Keratinocyte (primary cell): ENCODE measurements at regions not wholly inside any gene's neighbourhood (a gene's known extent, or its start where the extent isn't known, plus 50 kb on each side); places are given as distances from the start of the nearest gene placed in this dataset.

Experiments used
- DNase-seq: peaks from one replicate; pipeline ENCODE4 v3.0.0-alpha.2; 2011; ENCODE audit warnings: low read depth, missing footprints, low spot score
- FAIRE-seq: peaks from 2 replicates; lab custom pipeline; 2011; peaks lifted over from hg19 to GRCh38; lab: Jason Lieb, UNC
- H2AFZ ChIP-seq: 2 replicates; pipeline ENCODE4 v1.6.0; 2012; ENCODE audit warnings: low read length, control low read depth, inconsistent platforms; ENCODE audit not compliant: control insufficient read depth
- H3K27ac ChIP-seq: 2 replicates; pipeline ENCODE4 v1.5.1; 2011; ENCODE audit warnings: low read length; ENCODE audit not compliant: control insufficient read depth, insufficient read depth
- H3K27me3 ChIP-seq: 3 replicates; pipeline ENCODE4 v1.6.0; 2011; ENCODE audit warnings: low read length; ENCODE audit not compliant: control insufficient read depth, insufficient read depth; ENCODE audit errors: extremely low read depth
- H3K36me3 ChIP-seq, 2 experiments: 2 replicates in 1 of 2; 3 replicates in 1 of 2; pipeline ENCODE4 v1.5.1; 2011; ENCODE audit warnings: low read length in 2 of 2, mild to moderate bottlenecking in 1 of 2; ENCODE audit not compliant: control insufficient read depth in 2 of 2, insufficient read depth in 2 of 2; ENCODE audit errors: extremely low read depth in 1 of 2
- H3K4me1 ChIP-seq: 3 replicates; pipeline ENCODE4 v1.5.1; 2011; ENCODE audit warnings: low read length; ENCODE audit not compliant: control insufficient read depth, insufficient read depth; ENCODE audit errors: extremely low read depth
- H3K4me2 ChIP-seq: 3 replicates; pipeline ENCODE4 v1.6.0; 2011; ENCODE audit warnings: low read depth, low read length; ENCODE audit not compliant: control insufficient read depth, insufficient read depth; ENCODE audit errors: extremely low read depth
- H3K4me3 ChIP-seq, 3 experiments: fragments of 200-600 bp in 1 of 3; sonication (generic) in 1 of 3; 2 replicates in 2 of 3; 3 replicates in 1 of 3; pipeline ENCODE4 v1.5.1; 2011 to 2016; ENCODE audit warnings: low read length in 3 of 3, mild to moderate bottlenecking in 3 of 3, control low read depth in 2 of 3, inconsistent platforms in 1 of 3, low read depth in 1 of 3, mixed read lengths in 1 of 3, mixed run types in 1 of 3, moderate library complexity in 1 of 3; ENCODE audit not compliant: control insufficient read depth in 2 of 3, insufficient read depth in 2 of 3; ENCODE audit errors: extremely low read depth in 1 of 3
- H3K79me2 ChIP-seq: 2 replicates; pipeline ENCODE4 v1.6.0; 2012; ENCODE audit warnings: low read length; ENCODE audit not compliant: control insufficient read depth, insufficient read depth
- H3K9ac ChIP-seq: 3 replicates; pipeline ENCODE4 v1.6.0; 2011; ENCODE audit warnings: low read length; ENCODE audit not compliant: control insufficient read depth, insufficient read depth; ENCODE audit errors: extremely low read depth
- H3K9me1 ChIP-seq: 3 replicates; pipeline ENCODE4 v1.6.0; 2011; ENCODE audit warnings: low read length; ENCODE audit not compliant: control insufficient read depth, insufficient read depth; ENCODE audit errors: extremely low read depth
- H3K9me3 ChIP-seq: 2 replicates; pipeline ENCODE4 v1.5.1; 2012; ENCODE audit warnings: low read depth, low read length; ENCODE audit not compliant: control insufficient read depth
- H4K20me1 ChIP-seq: 3 replicates; pipeline ENCODE4 v1.6.0; 2011; ENCODE audit warnings: low read length; ENCODE audit not compliant: control insufficient read depth, insufficient read depth; ENCODE audit errors: extremely low read depth
- EZH2 ChIP-seq: IDR thresholded peaks from one replicate; pipeline ENCODE4 v1.6.1; 2012; ENCODE audit warnings: inconsistent platforms, mild to moderate bottlenecking, low read length, moderate library complexity
- dilution Hi-C: fragments of 300-500 bp; cut with MboI; formaldehyde crosslinking; loops from one replicate; pipeline ENCODE4 v1.7.0; 2020; ENCODE audit warnings: low sequenced_read_pairs; ENCODE audit not compliant: extremely low pct_ligation_motif_present
- TF ChIP-seq, protein P1 (sequence below), 3 experiments: IDR thresholded peaks in 1 of 3; conservative IDR thresholded peaks in 1 of 3; optimal IDR thresholded peaks in 1 of 3; 2 replicates in 2 of 3; 3 replicates in 1 of 3; pipeline versions ENCODE3 to v1.5.1; 2011; ENCODE audit warnings: low read length in 3 of 3, mild to moderate bottlenecking in 3 of 3, moderate library complexity in 2 of 3, control low read depth in 1 of 3, inconsistent platforms in 1 of 3; ENCODE audit not compliant: insufficient read depth in 2 of 3; ENCODE audit errors: extremely low read depth in 1 of 3

DNA sequence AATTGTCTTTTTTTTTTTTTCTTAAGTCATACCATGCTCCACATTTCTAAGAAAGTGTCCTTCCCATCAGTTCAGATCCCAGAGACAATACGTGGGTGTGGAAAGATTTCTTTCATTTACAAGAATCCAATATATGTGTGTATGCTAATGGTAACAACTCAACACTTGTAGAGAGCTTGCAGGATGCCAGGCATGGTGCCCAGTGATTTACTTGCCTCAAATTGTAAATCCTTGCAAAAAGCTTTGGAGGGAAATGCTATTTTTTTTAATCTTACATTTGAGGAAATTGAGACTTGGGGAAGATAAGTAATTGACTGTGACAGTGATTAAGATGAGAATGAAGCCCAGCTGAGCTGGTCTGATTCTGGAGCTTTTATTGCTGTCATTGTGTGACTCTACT is 1264.6 kb upstream of the SEL1L start:
- no peak overlapping the region for H3K27ac ChIP-seq
- H3K4me2 ChIP-seq: no peak overlapping the region
- no peaks in the 10 kb centered on the region for H3K9me3 ChIP-seq
- H2AFZ ChIP-seq: no peak overlapping the region
- no peaks in the 10 kb centered on the region for H3K27me3 ChIP-seq
- no peak overlapping the region for H3K4me3 ChIP-seq
- no peaks in the 10 kb centered on the region for H3K79me2 ChIP-seq
- H3K9me1 ChIP-seq: no peaks in the 10 kb centered on the region
- no peak overlapping the region for H3K9ac ChIP-seq
- dilution Hi-C loops: no loop called here
- TF ChIP-seq, protein P1, sequence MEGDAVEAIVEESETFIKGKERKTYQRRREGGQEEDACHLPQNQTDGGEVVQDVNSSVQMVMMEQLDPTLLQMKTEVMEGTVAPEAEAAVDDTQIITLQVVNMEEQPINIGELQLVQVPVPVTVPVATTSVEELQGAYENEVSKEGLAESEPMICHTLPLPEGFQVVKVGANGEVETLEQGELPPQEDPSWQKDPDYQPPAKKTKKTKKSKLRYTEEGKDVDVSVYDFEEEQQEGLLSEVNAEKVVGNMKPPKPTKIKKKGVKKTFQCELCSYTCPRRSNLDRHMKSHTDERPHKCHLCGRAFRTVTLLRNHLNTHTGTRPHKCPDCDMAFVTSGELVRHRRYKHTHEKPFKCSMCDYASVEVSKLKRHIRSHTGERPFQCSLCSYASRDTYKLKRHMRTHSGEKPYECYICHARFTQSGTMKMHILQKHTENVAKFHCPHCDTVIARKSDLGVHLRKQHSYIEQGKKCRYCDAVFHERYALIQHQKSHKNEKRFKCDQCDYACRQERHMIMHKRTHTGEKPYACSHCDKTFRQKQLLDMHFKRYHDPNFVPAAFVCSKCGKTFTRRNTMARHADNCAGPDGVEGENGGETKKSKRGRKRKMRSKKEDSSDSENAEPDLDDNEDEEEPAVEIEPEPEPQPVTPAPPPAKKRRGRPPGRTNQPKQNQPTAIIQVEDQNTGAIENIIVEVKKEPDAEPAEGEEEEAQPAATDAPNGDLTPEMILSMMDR (optimal IDR thresholded peaks at IDR 0.05 in 1 of 3, IDR thresholded peaks at IDR 0.05 in 1 of 3, conservative IDR thresholded peaks at IDR 0.05 in 1 of 3; ENCODE audit: extremely low read depth in 1 of 3, insufficient read depth in 2 of 3, low read length in 3 of 3): no peak
- TF ChIP-seq EZH2: no peak
- no peaks in the 10 kb centered on the region for H4K20me1 ChIP-seq
- no peaks in the 10 kb centered on the region for H3K4me1 ChIP-seq
- no peaks in the 10 kb centered on the region for H3K36me3 ChIP-seq
- FAIRE-seq (no peak), DNase-seq (no peak)

DNA sequence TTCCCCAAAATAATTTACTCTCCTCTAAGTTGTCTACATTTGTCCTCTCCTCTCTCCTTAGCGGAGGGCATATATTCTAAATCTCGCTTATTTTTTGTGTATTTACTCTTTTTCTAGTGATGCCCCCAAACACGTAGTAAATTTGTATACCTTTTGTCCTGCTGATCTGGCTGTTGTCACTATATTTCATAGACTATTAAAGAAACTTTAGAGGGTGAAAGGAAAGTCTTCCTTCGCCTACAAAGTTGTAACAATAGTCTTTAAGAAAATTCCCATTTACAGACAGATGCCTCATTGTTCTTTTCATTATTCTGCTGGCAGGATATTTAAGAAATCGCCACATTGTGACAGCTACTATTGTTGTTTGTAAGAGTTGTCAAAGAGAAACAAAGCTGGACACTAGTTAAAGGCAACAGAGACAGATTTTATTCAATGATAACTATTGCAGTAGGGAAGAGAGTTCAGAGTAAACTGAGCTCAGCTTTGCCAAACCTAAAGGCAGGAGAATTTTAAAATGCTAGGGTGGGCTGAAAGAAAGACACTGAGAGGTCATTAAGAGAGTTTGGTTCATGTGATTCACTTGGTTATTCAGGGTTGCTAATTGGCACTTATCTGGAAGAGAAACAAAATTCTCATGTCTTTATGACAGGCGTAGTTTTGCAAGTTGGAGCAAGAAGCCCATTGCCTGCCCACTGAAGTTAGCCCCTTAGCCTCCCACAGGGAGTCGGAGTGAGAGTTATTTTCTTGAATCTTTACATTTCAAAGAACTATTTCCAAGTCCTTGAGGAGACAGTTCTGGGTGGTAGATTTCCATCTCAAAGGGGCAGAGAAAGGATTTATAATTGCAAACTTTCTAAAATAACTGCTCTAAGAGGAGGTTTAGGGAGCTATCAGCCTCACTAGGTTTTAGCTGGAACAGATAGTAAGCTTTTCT is 1272.5 kb upstream of the SEL1L start:
- no peaks in the 10 kb centered on the region for H3K27me3 ChIP-seq
- TF ChIP-seq, protein P1 (optimal IDR thresholded peaks at IDR 0.05 in 1 of 3, IDR thresholded peaks at IDR 0.05 in 1 of 3, conservative IDR thresholded peaks at IDR 0.05 in 1 of 3; ENCODE audit: extremely low read depth in 1 of 3, insufficient read depth in 2 of 3, low read length in 3 of 3): no peak
- dilution Hi-C loops: no loop called here

More for the DNA sequence above, 1272.5 kb upstream of the SEL1L start:
- Histone ChIP-seq H3K9me3 (no peaks in the 10 kb centered on the region), H3K9me1 (no peaks in the 10 kb centered on the region), H3K27ac (no peak overlapping the region), H3K9ac (no peak overlapping the region), H4K20me1 (no peaks in the 10 kb centered on the region), H3K79me2 (no peaks in the 10 kb centered on the region), H3K36me3 (no peaks in the 10 kb centered on the region), H3K4me3 (no peak overlapping the region), H3K4me2 (no peak overlapping the region), H3K4me1 (no peaks in the 10 kb centered on the region), H2AFZ (no peak overlapping the region)
- FAIRE-seq (no peak), DNase-seq (no peak)
